DMS 273 treated with DMSO at 0.1 percent for 48 hours (cell line): ENCODE measurements at regions not wholly inside any gene's neighbourhood (a gene's known extent, or its start where the extent isn't known, plus 50 kb on each side); places are given as distances from the start of the nearest gene placed in this dataset.
"Not testable (repeated sequence)": the region's sequence is repeated elsewhere in the genome, so short reads cannot be mapped to it uniquely, and the experiment has no call there.

Experiments
- DNase-seq: peaks from one replicate; lab custom pipeline; 2025; lab: John Stamatoyannopoulos, UW

DNA sequence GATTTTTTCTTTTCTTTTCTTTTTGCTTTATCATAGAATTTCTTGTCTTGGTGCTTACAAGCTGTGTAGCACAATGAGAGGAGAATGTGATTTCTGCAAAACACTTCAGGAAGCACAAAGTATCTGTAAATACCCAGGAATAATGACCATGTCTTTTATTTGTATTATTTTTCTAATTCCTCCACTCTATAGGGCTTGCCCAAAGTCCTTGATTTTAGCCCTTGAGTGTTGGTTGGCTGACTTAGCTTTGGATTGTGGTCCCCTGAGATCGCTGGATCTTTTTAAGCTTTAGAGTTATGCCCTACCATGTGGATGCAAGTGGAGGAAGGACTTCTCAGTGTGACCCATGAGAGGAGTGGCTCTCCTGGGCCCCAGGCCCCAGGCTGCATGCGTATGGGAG lies 52.2 kb downstream of the HOXC4 start:
- not testable (repeated sequence) for DNase-seq

DNA sequence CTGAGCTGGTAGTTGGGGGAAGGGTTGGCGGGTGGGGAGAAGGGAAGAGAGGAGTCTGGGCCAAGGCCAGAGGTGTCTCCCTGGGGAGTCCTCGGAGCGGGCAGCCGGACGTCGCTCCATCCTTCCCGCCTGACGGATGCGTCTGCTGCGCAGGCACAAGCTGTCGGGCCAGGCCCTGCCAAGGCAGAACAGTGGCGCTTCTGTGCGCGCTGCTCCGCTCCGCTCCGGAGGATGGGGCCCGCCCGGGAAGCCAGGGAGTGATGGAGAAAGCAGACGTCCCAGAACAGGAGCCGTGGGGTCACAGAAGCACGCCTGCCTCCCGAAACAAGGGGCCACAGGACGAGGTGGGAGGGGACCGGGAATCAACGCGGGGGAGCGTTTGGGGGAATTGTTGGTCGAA lies 52.6 kb downstream of the HOXC4 start:
- DNase-seq = not testable (repeated sequence)

DNA sequence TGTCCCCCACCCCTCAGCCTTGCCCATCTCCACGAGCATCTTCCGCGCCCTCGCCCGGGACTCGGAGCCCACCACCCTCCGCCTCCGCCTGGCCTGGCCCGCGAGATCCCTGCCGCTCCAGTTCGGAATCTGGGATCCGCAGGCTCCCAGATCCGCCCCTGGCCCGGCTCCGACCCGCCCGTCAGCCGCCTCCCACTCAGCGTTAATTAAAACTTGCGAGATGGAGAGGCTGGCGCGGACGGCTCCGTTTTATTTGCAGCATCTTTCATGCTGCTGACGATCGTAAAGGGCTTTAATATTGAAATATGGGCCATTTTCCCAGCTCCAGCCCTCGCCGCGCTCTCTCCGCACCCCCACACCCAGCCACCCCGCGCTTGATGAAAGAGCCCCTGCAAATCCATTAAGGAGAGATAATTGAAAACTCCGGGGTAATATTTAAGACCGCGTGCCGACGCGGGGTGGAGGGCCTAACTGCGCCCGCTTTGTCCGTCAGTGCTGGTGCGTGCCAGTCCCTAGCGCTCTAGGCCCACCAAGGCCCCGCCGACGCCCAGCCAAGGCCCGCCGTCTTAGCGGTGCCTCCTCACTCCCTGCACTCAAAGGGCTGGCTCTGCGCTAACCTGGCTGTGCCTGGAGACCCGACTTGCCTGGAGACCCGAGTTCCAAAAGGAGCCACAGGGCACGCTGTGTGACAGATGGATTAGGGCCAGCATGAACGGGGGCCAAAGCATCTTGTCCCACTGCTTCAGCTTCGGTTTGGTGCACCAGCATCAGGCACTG lies 53.4 kb downstream of the HOXC4 start:
- not testable (repeated sequence) for DNase-seq

DNA sequence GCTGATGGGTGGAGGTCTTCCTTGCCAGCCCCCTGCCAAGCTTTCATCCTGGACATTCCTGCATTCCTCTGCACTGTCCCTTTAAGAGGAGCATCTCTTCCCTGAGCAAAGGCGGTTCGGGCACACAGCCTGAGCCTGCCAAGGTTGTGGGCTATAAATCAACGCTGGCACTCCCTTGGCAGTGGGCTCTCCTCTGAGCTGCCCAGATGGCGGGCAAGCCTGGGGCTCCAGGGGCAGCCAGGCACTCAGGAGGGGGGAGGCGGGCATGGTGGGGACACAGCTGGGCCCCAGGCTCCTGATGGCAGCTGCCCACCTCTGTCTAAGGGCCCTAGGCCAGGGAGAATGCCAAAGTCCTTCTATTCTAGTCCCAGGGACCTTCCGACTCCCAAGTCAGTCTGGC lies 58.7 kb downstream of the HOXC4 start:
- peak; percentile 24 for DNase-seq

DNA sequence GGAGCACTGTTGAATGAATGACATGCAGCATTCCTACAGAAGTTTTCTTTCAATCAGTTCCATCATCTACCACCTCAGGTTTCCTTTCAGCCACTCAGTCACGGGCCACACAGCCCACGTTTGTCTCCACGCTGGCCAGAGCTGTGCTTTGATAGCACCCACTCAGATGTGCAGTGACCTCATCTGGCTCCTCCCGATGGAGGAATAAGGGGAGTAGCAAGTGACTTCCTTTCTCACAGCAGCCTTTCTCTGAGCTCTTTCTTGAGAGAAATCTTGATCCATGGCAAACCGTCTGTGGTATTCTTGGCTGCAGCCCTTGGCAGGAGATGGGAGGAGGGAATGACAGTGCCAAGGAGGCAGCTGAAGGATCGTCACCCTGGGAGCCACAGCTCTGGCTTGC lies 62.4 kb downstream of the HOXC4 start:
- not testable (repeated sequence) for DNase-seq

DNA sequence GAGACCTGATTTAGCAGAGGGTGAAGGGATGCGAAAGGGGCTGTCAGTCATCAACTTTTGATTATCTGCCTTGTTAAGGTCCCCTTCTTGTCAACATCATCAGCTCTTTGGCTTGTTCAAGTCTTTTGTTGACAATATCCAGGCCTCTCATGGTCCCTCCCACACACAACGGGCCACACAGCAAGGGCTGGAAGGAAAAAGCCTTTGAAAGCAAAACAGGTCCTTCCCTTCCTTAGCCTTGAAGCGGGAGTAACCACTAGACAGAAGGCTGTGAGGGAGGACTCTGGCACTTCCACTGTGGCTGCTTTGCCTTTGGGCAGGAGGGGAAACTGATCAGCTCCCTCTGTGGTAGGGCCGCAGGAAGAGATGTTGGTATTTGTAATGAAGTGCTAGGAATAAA lies 63.8 kb downstream of the HOXC4 start:
- DNase-seq = not testable (repeated sequence)

DNA sequence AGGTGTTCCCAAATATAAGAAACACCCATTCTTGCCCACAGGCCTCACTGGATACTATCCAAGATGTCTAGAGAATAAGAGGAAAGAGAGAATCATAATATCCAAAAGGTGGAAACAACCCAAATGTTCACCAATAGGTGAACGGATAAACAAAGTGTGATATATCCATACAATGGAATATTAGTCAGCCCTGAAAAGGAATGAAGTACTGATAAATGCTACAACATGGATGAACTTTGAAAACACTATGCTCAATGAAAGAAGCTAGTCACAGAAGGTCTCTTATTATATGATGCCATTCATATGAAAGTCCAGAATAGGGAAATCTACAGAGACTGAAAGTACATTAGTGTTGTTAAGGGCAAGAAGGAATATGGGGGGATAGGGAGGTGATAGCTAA lies 65.4 kb downstream of the HOXC4 start:
- DNase-seq = not testable (repeated sequence)

DNA sequence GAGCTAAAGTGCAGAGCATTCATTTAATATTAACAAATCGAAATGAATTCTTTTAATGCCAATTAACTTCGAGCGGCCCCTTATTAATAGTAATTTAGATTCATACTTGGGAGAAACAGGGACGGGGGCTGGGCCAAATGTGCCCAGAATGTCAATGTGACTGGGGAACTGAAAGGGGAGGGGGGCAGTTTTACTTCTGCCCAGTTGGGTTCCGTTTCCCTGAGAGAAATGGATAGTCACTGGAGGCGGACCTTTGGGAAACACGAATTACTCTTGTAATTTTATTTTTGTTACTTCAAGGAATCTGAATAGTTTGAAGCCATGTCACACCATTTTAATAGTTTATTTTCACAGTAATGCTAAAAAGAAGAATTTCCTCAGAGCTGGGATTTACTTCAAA lies 64.8 kb downstream of the SMUG1 start:
- not testable (repeated sequence) for DNase-seq

DNA sequence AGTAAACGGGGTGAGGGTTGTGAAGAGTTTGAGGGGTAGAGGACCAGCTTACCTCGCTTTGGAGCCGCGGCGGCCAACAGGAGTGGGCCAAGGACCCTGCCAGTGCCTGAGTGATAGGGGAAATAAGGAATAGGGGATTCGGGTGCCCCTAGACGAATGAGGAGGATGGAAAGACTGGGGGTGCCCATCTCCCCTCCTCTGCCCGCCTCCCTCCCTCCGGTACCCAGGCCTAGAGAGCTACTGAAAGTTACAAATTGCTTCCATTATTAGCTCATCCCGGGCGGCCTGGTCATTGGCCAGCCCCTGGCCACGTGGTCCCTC lies 63.1 kb downstream of the SMUG1 start:
- DNase-seq = not testable (repeated sequence)

DNA sequence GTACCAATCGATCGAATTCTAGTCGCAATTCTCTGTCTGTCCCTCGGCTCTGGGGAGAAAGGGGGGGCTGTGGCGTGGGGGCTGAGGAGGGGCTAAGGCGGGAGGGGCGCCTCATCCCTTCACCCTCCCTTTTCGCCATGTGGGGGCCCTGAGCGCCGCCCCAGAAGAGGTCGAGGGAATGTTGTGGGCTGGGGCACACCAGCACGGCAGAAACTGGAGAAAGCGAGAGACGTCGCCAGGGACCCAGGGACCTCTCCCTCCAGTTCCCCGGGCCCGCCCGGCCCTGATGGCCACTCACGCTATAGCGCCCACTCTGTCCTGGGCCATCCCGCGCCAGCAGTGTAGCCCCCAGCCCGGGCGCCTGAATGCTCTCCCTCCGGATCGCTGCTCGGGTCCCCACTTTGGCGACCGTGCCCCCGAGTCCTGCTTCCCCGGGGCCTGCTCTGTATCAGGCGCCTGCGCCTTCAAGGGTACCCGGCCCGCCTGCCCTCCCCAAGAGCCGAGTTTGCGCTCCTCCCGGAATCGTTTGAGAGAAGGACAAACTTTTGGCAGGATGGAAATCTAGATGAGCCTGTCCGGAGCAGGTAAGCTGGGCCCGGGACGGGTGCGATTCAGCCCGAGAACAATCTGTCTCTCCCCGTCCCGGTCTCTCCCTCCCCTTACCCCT lies 62.6 kb downstream of the SMUG1 start:
- no peak for DNase-seq

DNA sequence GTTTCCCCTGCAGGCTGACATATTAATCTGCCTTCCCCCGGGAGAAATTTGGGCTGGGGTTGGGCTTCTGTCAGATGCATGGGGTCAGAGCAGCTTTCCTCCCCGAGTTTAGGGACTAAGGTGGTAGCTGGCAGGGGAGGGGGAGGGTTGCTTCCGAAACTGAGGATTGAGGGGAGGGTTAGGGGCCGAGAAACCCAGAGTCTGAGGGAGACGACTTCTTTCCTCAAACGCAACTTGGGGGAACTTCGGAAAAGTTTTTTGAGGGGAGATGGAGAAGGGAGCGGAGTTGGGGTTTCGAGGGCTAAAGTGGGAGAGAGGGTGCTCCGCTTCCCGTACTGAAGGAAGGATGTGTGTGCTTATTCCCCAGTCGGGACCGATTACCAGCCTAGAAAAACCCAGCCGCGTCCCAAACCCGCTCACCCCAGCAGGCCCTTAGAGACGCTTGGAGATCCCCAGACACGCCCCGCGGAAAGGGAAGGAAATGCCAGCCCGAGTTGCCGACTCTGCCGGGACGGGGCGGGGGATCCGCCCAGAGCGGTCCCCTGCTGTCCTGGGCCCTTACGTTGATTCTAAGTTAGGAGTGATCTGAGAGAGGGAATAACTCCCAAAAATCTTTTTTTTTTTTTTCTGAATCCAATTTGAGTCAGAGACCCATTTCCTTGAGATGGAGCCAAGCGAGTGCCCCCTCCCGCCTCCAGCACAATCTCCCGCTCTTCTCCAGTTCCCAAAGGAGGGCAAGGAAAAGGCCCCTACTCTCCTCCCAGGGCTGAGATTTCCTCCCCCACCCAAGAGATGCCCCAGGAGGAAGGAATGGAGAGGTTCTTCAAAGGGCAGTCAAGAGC lies 61.9 kb downstream of the SMUG1 start:
- DNase-seq = no peak

DNA sequence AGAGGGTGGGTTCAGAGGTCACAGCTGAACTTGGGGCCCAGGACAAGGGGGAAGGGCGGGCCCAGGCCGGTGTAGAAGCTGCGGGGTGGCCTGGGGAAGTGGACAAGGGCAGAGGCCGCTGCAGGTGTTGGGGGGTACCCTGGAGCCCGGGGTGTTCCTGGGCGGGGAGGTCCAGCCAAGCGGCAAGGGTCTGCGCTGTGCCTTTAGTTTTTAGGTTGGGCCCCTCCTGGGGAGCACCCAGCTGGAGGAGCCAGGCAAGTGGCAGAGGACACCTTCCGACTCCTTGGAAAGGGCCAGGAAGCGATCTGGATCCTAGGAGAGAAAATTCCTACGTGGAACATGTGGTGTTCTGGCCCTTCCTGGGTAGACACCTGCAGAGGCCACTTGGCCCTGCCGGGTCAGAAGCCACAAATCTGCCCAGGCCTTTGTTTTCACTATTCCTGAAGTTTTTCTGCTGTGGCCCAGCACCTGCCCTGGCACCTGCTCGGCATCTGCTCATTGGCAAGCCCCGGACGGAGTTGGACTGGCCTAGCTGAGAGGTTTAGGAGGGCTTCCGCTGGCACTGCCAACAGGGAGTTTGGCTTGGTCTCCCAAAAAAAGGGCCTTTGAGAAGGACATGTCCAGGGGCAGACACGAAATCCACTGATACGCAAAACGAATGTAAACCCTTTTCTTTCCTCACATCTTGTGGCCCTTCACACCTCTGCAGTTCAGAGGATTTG lies 61.1 kb downstream of the SMUG1 start:
- no peak for DNase-seq

DNA sequence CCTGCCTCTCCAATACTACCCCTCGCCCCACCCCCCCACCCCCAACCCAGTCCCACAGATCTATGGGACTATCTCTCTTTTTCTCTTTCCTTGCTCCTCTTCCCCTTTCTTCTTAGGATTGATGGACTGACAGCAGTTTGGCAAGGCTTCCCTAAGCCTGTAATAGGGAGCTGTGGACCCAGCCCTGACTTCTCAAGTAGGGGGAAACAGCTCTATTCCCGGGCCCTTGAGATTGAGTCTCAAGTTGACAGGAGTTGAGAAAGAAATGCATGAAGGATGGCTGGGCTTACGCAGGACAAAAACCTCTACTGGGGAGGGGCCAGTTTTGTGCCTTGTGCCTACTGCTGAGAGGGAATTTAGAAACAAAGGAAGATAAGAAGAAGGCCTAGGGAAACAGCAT lies 60.4 kb downstream of the SMUG1 start:
- no peak for DNase-seq

DNA sequence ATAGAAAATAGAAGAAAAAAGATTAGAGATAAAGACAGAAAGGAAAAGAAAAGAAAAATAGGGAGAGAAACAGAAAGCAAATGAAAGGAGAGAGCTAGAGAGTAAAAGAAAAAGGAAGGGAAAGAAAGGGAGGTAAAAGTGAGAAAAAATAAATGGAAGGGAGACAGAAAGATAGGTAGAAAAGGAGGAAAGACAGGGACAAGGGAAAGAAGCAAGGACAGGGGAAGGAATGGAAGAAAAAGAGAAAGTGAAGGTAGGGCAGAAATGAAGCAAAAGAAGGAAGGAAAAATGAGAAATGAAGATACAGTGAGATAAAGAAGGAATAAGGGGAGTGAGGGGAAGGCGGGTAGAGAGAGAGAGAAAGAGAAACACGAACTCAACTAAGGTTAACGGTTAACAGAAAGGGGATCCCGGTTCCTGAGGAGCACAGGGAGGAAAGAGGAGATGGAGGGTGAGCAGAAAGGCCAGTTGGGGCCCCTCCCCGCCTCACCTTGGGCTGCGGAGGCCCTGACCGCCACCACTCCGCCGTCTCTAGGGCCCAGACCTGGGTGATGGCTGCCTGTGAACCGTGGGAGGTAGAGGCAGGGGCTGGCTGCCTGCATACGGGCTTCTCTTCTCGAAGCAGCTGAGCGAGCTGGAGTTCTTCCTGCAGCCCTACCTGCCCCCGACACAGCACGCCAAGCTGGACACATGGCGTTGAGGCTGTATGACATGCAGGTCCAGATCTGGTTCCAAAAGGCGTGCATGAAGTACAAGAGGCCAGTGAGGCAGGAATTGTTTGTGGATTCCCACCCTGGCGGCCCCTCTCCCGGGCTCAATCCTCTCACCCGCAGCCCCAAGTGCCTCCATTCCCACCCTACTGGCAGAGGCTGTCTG lies 59.5 kb downstream of the SMUG1 start:
- DNase-seq = no peak
